OCI-LY1 (cell line): ENCODE measurements at regions not wholly inside any gene's neighbourhood (a gene's known extent, or its start where the extent isn't known, plus 50 kb on each side); places are given as distances from the start of the nearest gene placed in this dataset.

ENCODE experiments used
- H2AFZ ChIP-seq: fragments of 200-600 bp; sonication (generic), shearing (Covaris generic); 2 replicates; pipeline ENCODE4 v1.6.0; 2014; ENCODE audit warnings: antibody characterized with exemption, mild to moderate bottlenecking, low read length
- H3F3A ChIP-seq: fragments of 200-600 bp; sonication (generic), shearing (Covaris generic); 2 replicates; pipeline ENCODE4 v1.6.0; 2014; ENCODE audit warnings: mild to moderate bottlenecking, antibody characterized with exemption, low read length, moderate library complexity; ENCODE audit not compliant: insufficient read depth
- H3K27ac ChIP-seq: fragments of 200-600 bp; sonication (generic); 2 replicates; pipeline ENCODE4 v1.5.1; 2014; ENCODE audit warnings: low read length, mixed run types, mild to moderate bottlenecking, low read depth; ENCODE audit not compliant: poor library complexity, severe bottlenecking
- H3K27me3 ChIP-seq: fragments of 200-600 bp; sonication (generic); 2 replicates; pipeline ENCODE4 v1.6.0; 2014; ENCODE audit warnings: antibody characterized with exemption, mild to moderate bottlenecking, low read length, moderate library complexity; ENCODE audit not compliant: insufficient read depth
- H3K36me3 ChIP-seq: fragments of 200-600 bp; sonication (generic); 2 replicates; pipeline ENCODE4 v1.6.1; 2014; ENCODE audit warnings: mild to moderate bottlenecking, antibody characterized with exemption, low read length, moderate library complexity, mixed read lengths; ENCODE audit not compliant: insufficient read depth
- H3K4me1 ChIP-seq: fragments of 200-600 bp; sonication (generic); 2 replicates; pipeline ENCODE4 v1.5.1; 2014; ENCODE audit warnings: mild to moderate bottlenecking, low read length, moderate library complexity; ENCODE audit not compliant: insufficient read depth, severe bottlenecking
- H3K4me2 ChIP-seq: fragments of 200-600 bp; sonication (generic), shearing (Covaris generic); 2 replicates; pipeline ENCODE4 v1.6.1; 2014; ENCODE audit warnings: low read length
- H3K4me3 ChIP-seq: fragments of 200-600 bp; sonication (generic); 2 replicates; pipeline ENCODE4 v1.5.1; 2014; ENCODE audit warnings: low read length, low read depth, mild to moderate bottlenecking, mixed read lengths; ENCODE audit not compliant: poor library complexity, severe bottlenecking
- H3K79me2 ChIP-seq: fragments of 200-600 bp; shearing (Covaris generic); 2 replicates; pipeline ENCODE4 v1.6.1; 2016; ENCODE audit warnings: mixed run types, low read length, mixed read lengths; ENCODE audit not compliant: insufficient read depth
- H3K9ac ChIP-seq: fragments of 200-600 bp; sonication (generic), shearing (Covaris generic); 2 replicates; pipeline ENCODE4 v1.6.1; 2014; ENCODE audit warnings: mild to moderate bottlenecking, low read length, mixed read lengths
- H3K9me2 ChIP-seq: fragments of 200-600 bp; sonication (generic), shearing (Covaris generic); 2 replicates; pipeline ENCODE4 v1.6.1; 2014; ENCODE audit warnings: low read depth, mild to moderate bottlenecking, low read length, mixed read lengths
- H3K9me3 ChIP-seq: fragments of 200-600 bp; shearing (Covaris generic); 2 replicates; pipeline ENCODE4 v1.6.1; 2014; ENCODE audit warnings: low read length, mixed read lengths
- H4K20me1 ChIP-seq: fragments of 200-600 bp; sonication (generic), shearing (Covaris generic); 2 replicates; pipeline ENCODE4 v1.6.0; 2016; ENCODE audit warnings: mild to moderate bottlenecking, low read length; ENCODE audit not compliant: insufficient read depth
- EZH2 ChIP-seq: fragments of 200-600 bp; sonication (generic), shearing (Covaris generic); IDR thresholded peaks from 2 replicates; pipeline ENCODE4 v1.8.0; 2017; ENCODE audit warnings: borderline replicate concordance, mixed run types, mild to moderate bottlenecking, antibody characterized with exemption, low read length, moderate library complexity, mixed read lengths
- TF ChIP-seq, protein P1 (sequence below): fragments of 200-600 bp; sonication (generic), shearing (Covaris generic); IDR thresholded peaks from 2 replicates; pipeline ENCODE4 v1.5.1; 2017; ENCODE audit warnings: mild to moderate bottlenecking, antibody characterized with exemption, low read length, moderate library complexity, mixed read lengths

DNA sequence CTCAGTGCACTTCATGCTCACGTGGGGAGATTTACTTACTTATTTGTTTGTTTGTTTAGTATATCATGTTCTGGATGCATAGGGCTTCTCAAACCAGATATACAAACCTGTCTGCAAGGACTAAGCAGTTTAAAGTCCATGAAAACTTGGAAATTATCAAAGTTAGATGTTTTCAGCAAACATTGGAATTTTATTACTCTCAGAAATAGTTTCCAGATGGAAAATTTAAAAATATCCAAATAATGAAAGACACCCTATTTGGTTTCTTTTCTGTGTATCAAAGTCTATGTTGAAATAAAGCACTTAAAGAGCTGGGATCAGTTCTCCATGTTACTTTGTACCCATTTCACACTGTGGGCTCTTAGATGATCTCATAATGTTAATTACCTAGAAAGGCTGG lies 312.1 kb downstream of the PPP1R2C start:
- Histone ChIP-seq H4K20me1 (no peaks in the 10 kb centered on the region), H3K4me1 (no peaks in the 10 kb centered on the region), H3K4me3 (no peak overlapping the region), H3K36me3 (no peaks in the 10 kb centered on the region), H3K4me2 (no peak overlapping the region), H3K9ac (no peak overlapping the region), H3K9me2 (no peaks in the 10 kb centered on the region), H3K27ac (no peak overlapping the region), H3K27me3 (no peaks in the 10 kb centered on the region), H2AFZ (no peak overlapping the region), H3F3A (no peaks in the 10 kb centered on the region), H3K79me2 (no peaks in the 10 kb centered on the region), H3K9me3 (no peaks in the 10 kb centered on the region)
- TF ChIP-seq, protein P1, sequence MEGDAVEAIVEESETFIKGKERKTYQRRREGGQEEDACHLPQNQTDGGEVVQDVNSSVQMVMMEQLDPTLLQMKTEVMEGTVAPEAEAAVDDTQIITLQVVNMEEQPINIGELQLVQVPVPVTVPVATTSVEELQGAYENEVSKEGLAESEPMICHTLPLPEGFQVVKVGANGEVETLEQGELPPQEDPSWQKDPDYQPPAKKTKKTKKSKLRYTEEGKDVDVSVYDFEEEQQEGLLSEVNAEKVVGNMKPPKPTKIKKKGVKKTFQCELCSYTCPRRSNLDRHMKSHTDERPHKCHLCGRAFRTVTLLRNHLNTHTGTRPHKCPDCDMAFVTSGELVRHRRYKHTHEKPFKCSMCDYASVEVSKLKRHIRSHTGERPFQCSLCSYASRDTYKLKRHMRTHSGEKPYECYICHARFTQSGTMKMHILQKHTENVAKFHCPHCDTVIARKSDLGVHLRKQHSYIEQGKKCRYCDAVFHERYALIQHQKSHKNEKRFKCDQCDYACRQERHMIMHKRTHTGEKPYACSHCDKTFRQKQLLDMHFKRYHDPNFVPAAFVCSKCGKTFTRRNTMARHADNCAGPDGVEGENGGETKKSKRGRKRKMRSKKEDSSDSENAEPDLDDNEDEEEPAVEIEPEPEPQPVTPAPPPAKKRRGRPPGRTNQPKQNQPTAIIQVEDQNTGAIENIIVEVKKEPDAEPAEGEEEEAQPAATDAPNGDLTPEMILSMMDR: no peak
- TF ChIP-seq EZH2: no peak

DNA sequence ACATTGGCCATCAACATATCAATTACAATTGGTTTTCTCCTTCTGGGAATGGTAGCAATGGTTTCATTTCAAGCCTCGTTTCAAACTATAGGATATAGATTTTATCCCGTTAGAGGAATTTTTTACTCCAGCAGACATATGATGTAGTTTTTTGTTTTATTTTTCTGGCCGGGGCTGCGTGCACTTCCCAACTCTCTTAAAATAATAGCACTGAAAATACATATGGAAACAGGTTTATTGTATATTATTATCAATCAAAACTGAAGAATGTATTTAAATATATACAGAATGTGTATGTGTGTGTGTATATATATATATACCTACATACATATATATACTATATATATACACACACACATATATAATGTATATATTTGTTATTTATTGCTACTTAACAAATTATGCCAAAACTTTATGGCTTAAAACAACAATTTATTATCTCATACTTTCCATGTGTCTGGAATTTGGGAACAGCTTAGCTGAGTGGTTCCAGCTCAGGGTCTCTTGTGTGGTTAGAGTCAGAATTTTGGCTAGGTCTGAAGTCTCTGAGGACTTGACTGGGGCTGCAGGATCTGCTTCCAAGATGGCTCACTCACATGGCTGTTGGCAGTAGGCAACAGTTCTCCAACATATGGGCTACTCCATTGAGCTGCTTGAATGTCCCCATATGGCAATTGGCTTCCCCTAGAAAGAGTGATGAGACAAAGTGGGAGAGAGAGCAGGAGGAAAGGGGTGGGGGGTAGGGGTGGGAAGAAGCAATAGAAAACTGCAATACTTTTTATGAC lies 314.1 kb downstream of the PPP1R2C start:
- H3K4me3 ChIP-seq: no peak overlapping the region
- no peak overlapping the region for H3K27ac ChIP-seq
- no peaks in the 10 kb centered on the region for H3F3A ChIP-seq
- no peaks in the 10 kb centered on the region for H3K4me1 ChIP-seq
- H3K79me2 ChIP-seq: no peaks in the 10 kb centered on the region
- H3K9ac ChIP-seq: no peak overlapping the region
- no peaks in the 10 kb centered on the region for H3K27me3 ChIP-seq
- H3K36me3 ChIP-seq: no peaks in the 10 kb centered on the region
- H3K9me3 ChIP-seq: no peaks in the 10 kb centered on the region
- no peak overlapping the region for H2AFZ ChIP-seq
- H3K4me2 ChIP-seq: no peak overlapping the region
- H3K9me2 ChIP-seq: no peaks in the 10 kb centered on the region
- no peaks in the 10 kb centered on the region for H4K20me1 ChIP-seq
- TF ChIP-seq, protein P1: no peak
- TF ChIP-seq EZH2: no peak

DNA sequence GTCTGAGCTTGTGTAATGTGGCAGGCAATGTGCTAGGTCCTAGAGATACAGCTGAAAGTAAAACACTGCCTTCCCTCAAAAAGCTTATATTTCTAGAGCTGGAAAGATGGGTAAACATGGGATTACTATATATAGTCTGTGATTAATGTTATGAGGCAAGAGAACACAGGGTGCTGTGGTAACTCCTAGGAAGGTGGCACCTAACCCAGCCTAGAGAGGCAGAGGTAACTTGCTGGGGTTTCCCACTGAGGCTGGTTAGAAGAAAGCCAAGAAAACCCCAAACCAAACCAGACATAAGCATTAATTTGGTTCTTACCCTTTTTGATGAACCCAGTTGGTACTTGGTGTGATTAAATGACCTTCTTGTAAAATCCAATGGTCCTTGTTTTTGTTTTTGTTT lies 315.0 kb downstream of the PPP1R2C start:
- no peaks in the 10 kb centered on the region for H3F3A ChIP-seq

More for the DNA sequence above, 315.0 kb downstream of the PPP1R2C start:
- no peak overlapping the region for H3K4me2 ChIP-seq
- H2AFZ ChIP-seq: no peak overlapping the region
- no peaks in the 10 kb centered on the region for H3K9me2 ChIP-seq
- no peaks in the 10 kb centered on the region for H3K27me3 ChIP-seq
- H3K79me2 ChIP-seq: no peaks in the 10 kb centered on the region
- H3K4me1 ChIP-seq: no peaks in the 10 kb centered on the region
- no peak overlapping the region for H3K4me3 ChIP-seq
- no peaks in the 10 kb centered on the region for H4K20me1 ChIP-seq
- no peaks in the 10 kb centered on the region for H3K9me3 ChIP-seq
- H3K36me3 ChIP-seq: no peaks in the 10 kb centered on the region
- no peak overlapping the region for H3K9ac ChIP-seq
- TF ChIP-seq, protein P1: no peak
- TF ChIP-seq EZH2: no peak
- no peak overlapping the region for H3K27ac ChIP-seq
